ENCODE measurements at regions not wholly inside any gene's neighbourhood (a gene's known extent, or its start where the extent isn't known, plus 50 kb on each side); places are given as distances from the start of the nearest gene placed in this dataset.

- no peaks in the 10 kb centered on the region for H3K4me1 Mint-ChIP-seq (ENCODE audit: low read depth)
- no peak for DNase-seq
- H3K27ac Mint-ChIP-seq, result no peak overlapping the region
- H3K9me3 Mint-ChIP-seq (ENCODE audit: insufficient read depth), result no peaks in the 10 kb centered on the region
- CTCF ChIA-PET, result no interaction called here
- H3K4me3 Mint-ChIP-seq, result no peak overlapping the region
- no peaks in the 10 kb centered on the region for H3K36me3 Mint-ChIP-seq (ENCODE audit: low read depth)
- POLR2A ChIA-PET, result no interaction called here
- H3K27me3 Mint-ChIP-seq (ENCODE audit: low read depth), result no peaks in the 10 kb centered on the region
- ATAC-seq, result no peak
Observed at GRCh38 chr2:105691947-105692390, 52.7 kb upstream of the NCK2 start.

- no peak for ATAC-seq
- POLR2A ChIA-PET, result no interaction called here
- peak; percentile 9 for DNase-seq
- no peaks in the 10 kb centered on the region for H3K27me3 Mint-ChIP-seq (ENCODE audit: low read depth)
- CTCF ChIA-PET, result no interaction called here
- H3K4me3 Mint-ChIP-seq, result no peak overlapping the region
- no peak overlapping the region for H3K27ac Mint-ChIP-seq
- H3K9me3 Mint-ChIP-seq (ENCODE audit: insufficient read depth), result no peaks in the 10 kb centered on the region
- H3K36me3 Mint-ChIP-seq (ENCODE audit: low read depth), result no peaks in the 10 kb centered on the region
- no peaks in the 10 kb centered on the region for H3K4me1 Mint-ChIP-seq (ENCODE audit: low read depth)
Observed at GRCh38 chr2:105690566-105690965, 54.1 kb upstream of the NCK2 start.

GRCh38 chr2:105689484-105689883 is 55.2 kb upstream of the NCK2 start:
- H3K9me3 Mint-ChIP-seq (ENCODE audit: insufficient read depth), result no peaks in the 10 kb centered on the region
- H3K27me3 Mint-ChIP-seq (ENCODE audit: low read depth), result no peaks in the 10 kb centered on the region
- POLR2A ChIA-PET, result no interaction called here
- CTCF ChIA-PET, result no interaction called here
- no peaks in the 10 kb centered on the region for H3K36me3 Mint-ChIP-seq (ENCODE audit: low read depth)
- no peak for DNase-seq
- H3K4me3 Mint-ChIP-seq, result no peak overlapping the region
- H3K27ac Mint-ChIP-seq, result no peak overlapping the region
- ATAC-seq, result no peak
- H3K4me1 Mint-ChIP-seq (ENCODE audit: low read depth), result no peaks in the 10 kb centered on the region

- Mint-ChIP-seq H3K9me3 (ENCODE audit: insufficient read depth) (no peaks in the 10 kb centered on the region), H3K27me3 (ENCODE audit: low read depth) (no peaks in the 10 kb centered on the region), H3K27ac (no peak overlapping the region), H3K4me1 (ENCODE audit: low read depth) (no peaks in the 10 kb centered on the region), H3K36me3 (ENCODE audit: low read depth) (no peaks in the 10 kb centered on the region), H3K4me3 (no peak overlapping the region)
- CTCF ChIA-PET, result no interaction called here
- no peak for DNase-seq
- POLR2A ChIA-PET, result no interaction called here
- ATAC-seq, result no peak
Observed at GRCh38 chr2:105688946-105689345, 55.8 kb upstream of the NCK2 start.

- Mint-ChIP-seq H3K36me3 (ENCODE audit: low read depth) (no peaks in the 10 kb centered on the region), H3K9me3 (ENCODE audit: insufficient read depth) (no peaks in the 10 kb centered on the region), H3K27ac (no peak overlapping the region), H3K4me3 (no peak overlapping the region), H3K27me3 (ENCODE audit: low read depth) (no peaks in the 10 kb centered on the region), H3K4me1 (ENCODE audit: low read depth) (peaks cover 4% of the 10 kb centered on the region)
- ChIA-PET POLR2A (no interaction called here), CTCF (no interaction called here)
- DNase-seq (no peak), ATAC-seq (no peak)
Observed at GRCh38 chr2:105686588-105686987, 58.1 kb upstream of the NCK2 start.

- DNase-seq (no peak), ATAC-seq (no peak)
- POLR2A ChIA-PET, result no interaction called here
- Mint-ChIP-seq H3K27me3 (ENCODE audit: low read depth) (no peaks in the 10 kb centered on the region), H3K36me3 (ENCODE audit: low read depth) (no peaks in the 10 kb centered on the region), H3K27ac (no peak overlapping the region), H3K4me3 (no peak overlapping the region), H3K4me1 (ENCODE audit: low read depth) (peaks cover 4% of the 10 kb centered on the region), H3K9me3 (ENCODE audit: insufficient read depth) (no peaks in the 10 kb centered on the region)
- CTCF ChIA-PET, result no interaction called here
Observed at GRCh38 chr2:105683011-105683492, 61.7 kb upstream of the NCK2 start.

GRCh38 chr2:105682401-105682800 is 62.3 kb upstream of the NCK2 start:
- no peaks in the 10 kb centered on the region for H3K27me3 Mint-ChIP-seq (ENCODE audit: low read depth)
- CTCF ChIA-PET, result no interaction called here
- H3K36me3 Mint-ChIP-seq (ENCODE audit: low read depth), result no peaks in the 10 kb centered on the region
- no peak overlapping the region for H3K27ac Mint-ChIP-seq
- DNase-seq (no peak), ATAC-seq (no peak)
- no peak overlapping the region for H3K4me3 Mint-ChIP-seq
- no peaks in the 10 kb centered on the region for H3K9me3 Mint-ChIP-seq (ENCODE audit: insufficient read depth)
- H3K4me1 Mint-ChIP-seq (ENCODE audit: low read depth), result peaks cover 4% of the 10 kb centered on the region
- POLR2A ChIA-PET, result no interaction called here

- Mint-ChIP-seq H3K27ac (no peak overlapping the region), H3K36me3 (ENCODE audit: low read depth) (no peaks in the 10 kb centered on the region), H3K4me3 (no peak overlapping the region), H3K27me3 (ENCODE audit: low read depth) (no peaks in the 10 kb centered on the region), H3K9me3 (ENCODE audit: insufficient read depth) (no peaks in the 10 kb centered on the region), H3K4me1 (ENCODE audit: low read depth) (peaks cover 4% of the 10 kb centered on the region)
- CTCF ChIA-PET, result no interaction called here
- POLR2A ChIA-PET, result no interaction called here
- ATAC-seq (no peak), DNase-seq (no peak)
Observed at GRCh38 chr2:105681927-105682326, 62.8 kb upstream of the NCK2 start.

GRCh38 chr2:105680357-105680756 is 64.4 kb upstream of the NCK2 start:
- DNase-seq, result no peak
- Mint-ChIP-seq H3K4me1 (ENCODE audit: low read depth) (peaks cover 4% of the 10 kb centered on the region), H3K27me3 (ENCODE audit: low read depth) (no peaks in the 10 kb centered on the region), H3K4me3 (no peak overlapping the region), H3K9me3 (ENCODE audit: insufficient read depth) (no peaks in the 10 kb centered on the region), H3K27ac (no peak overlapping the region), H3K36me3 (ENCODE audit: low read depth) (no peaks in the 10 kb centered on the region)
- POLR2A ChIA-PET, result no interaction called here
- ATAC-seq, result no peak
- CTCF ChIA-PET, result no interaction called here

GRCh38 chr2:105678346-105678745 is 66.4 kb upstream of the NCK2 start:
- POLR2A ChIA-PET, result no interaction called here
- CTCF ChIA-PET, result interaction anchor here (1.2 kb wide), 1 partner anchor 102 kb away, joined by 3 read pairs; no protein-coding TSS in a partner anchor
- Mint-ChIP-seq H3K27me3 (ENCODE audit: low read depth) (no peaks in the 10 kb centered on the region), H3K9me3 (ENCODE audit: insufficient read depth) (no peaks in the 10 kb centered on the region), H3K36me3 (ENCODE audit: low read depth) (no peaks in the 10 kb centered on the region), H3K4me3 (no peak overlapping the region), H3K4me1 (ENCODE audit: low read depth) (peaks cover 4% of the 10 kb centered on the region), H3K27ac (no peak overlapping the region)
- no peak for ATAC-seq
- DNase-seq, result no peak

GRCh38 chr2:105677901-105678300 is 66.8 kb upstream of the NCK2 start:
- Mint-ChIP-seq H3K4me3 (no peak overlapping the region), H3K4me1 (ENCODE audit: low read depth) (peaks cover 4% of the 10 kb centered on the region), H3K27ac (no peak overlapping the region), H3K36me3 (ENCODE audit: low read depth) (no peaks in the 10 kb centered on the region), H3K27me3 (ENCODE audit: low read depth) (no peaks in the 10 kb centered on the region), H3K9me3 (ENCODE audit: insufficient read depth) (no peaks in the 10 kb centered on the region)
- ATAC-seq, result no peak
- CTCF ChIA-PET, result interaction anchor here (1.2 kb wide), 1 partner anchor 101 kb away, joined by 3 read pairs; no protein-coding TSS in a partner anchor
- POLR2A ChIA-PET, result no interaction called here
- DNase-seq, result no peak

- Mint-ChIP-seq H3K4me1 (ENCODE audit: low read depth) (no peaks in the 10 kb centered on the region), H3K36me3 (ENCODE audit: low read depth) (no peaks in the 10 kb centered on the region), H3K4me3 (no peak overlapping the region), H3K27ac (no peak overlapping the region), H3K27me3 (ENCODE audit: low read depth) (no peaks in the 10 kb centered on the region), H3K9me3 (ENCODE audit: insufficient read depth) (no peaks in the 10 kb centered on the region)
- ATAC-seq, result no peak
- POLR2A ChIA-PET, result no interaction called here
- CTCF ChIA-PET, result interaction anchor here (1.3 kb wide), 1 partner anchor 99 kb away, joined by 3 read pairs; no protein-coding TSS in a partner anchor
- no peak for DNase-seq
Observed at GRCh38 chr2:105675841-105676240, 68.9 kb upstream of the NCK2 start.

- ChIA-PET CTCF (no interaction called here), POLR2A (no interaction called here)
- DNase-seq (no peak), ATAC-seq (no peak)
- no peaks in the 10 kb centered on the region for H3K27me3 Mint-ChIP-seq (ENCODE audit: low read depth)
- no peaks in the 10 kb centered on the region for H3K9me3 Mint-ChIP-seq (ENCODE audit: insufficient read depth)
- H3K4me1 Mint-ChIP-seq (ENCODE audit: low read depth), result no peaks in the 10 kb centered on the region
- no peak overlapping the region for H3K27ac Mint-ChIP-seq
- H3K4me3 Mint-ChIP-seq, result no peak overlapping the region
- H3K36me3 Mint-ChIP-seq (ENCODE audit: low read depth), result no peaks in the 10 kb centered on the region
Observed at GRCh38 chr2:105674859-105675541, 69.7 kb upstream of the NCK2 start.
